ENCODE measurements at regions not wholly inside any gene's neighbourhood (a gene's known extent, or its start where the extent isn't known, plus 50 kb on each side); places are given as distances from the start of the nearest gene placed in this dataset.

DNA sequence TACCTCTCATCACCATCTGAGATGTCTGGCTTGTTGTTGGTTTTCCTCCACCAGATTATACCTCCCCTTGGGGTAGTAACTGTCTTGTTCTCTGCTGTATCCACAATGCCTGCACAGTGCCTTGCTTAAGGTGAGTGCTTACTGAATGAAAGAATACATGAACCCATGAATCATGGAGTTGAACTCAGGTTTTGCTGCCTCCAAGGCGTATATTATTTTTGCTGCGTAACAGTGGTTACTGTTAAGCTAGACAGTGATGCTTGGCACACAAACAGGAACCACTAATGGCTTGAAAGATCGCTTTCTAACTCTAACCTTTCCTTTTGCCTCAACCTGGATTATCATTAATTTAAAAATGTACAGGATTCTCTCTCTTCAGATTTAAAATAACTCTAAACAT is 695.8 kb downstream of the TOX3 start:
- TF ChIP-seq, protein P1, sequence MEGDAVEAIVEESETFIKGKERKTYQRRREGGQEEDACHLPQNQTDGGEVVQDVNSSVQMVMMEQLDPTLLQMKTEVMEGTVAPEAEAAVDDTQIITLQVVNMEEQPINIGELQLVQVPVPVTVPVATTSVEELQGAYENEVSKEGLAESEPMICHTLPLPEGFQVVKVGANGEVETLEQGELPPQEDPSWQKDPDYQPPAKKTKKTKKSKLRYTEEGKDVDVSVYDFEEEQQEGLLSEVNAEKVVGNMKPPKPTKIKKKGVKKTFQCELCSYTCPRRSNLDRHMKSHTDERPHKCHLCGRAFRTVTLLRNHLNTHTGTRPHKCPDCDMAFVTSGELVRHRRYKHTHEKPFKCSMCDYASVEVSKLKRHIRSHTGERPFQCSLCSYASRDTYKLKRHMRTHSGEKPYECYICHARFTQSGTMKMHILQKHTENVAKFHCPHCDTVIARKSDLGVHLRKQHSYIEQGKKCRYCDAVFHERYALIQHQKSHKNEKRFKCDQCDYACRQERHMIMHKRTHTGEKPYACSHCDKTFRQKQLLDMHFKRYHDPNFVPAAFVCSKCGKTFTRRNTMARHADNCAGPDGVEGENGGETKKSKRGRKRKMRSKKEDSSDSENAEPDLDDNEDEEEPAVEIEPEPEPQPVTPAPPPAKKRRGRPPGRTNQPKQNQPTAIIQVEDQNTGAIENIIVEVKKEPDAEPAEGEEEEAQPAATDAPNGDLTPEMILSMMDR (IDR thresholded peaks at IDR 0.05 in 8 of 11, conservative IDR thresholded peaks at IDR 0.05 in 3 of 11): no peak
- TF ChIP-seq POLR2A (IDR thresholded peaks at IDR 0.05): no peak
